HG03039 (cell line): ENCODE measurements at regions not wholly inside any gene's neighbourhood (a gene's known extent, or its start where the extent isn't known, plus 50 kb on each side); places are given as distances from the start of the nearest gene placed in this dataset.
"Not testable (repeated sequence)": the region's sequence is repeated elsewhere in the genome, so short reads cannot be mapped to it uniquely, and the experiment has no call there.

Experiments used
- ATAC-seq: cut with Tn5 transposase; IDR thresholded peaks from one replicate; pipeline ENCODE4 v1.9.1; 2021; ENCODE audit warnings: mild to moderate bottlenecking, moderate library complexity; ENCODE audit not compliant: unreplicated experiment

DNA sequence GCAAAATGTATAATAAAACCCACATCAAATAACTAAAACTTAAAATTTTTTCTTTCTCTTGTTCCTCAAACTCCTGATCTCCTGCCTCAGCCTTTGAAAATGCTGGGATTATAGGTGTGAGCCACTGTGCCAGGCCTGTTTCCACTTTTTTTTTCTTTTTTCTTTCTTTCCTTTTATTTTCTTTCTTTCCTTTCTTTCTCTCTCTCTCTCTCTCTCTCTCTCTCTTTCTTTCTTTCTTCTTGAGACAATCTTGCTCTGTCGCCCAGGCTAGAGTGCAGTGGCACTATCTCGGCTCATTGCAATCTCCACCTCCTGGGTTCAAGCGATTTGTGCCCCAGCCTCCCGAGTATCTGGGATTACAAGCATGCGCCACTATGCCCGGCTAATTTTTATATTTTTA, 164.6 kb downstream of the OR2B2 start:
- ATAC-seq = no peak

- ATAC-seq = not testable (repeated sequence)
Observed at GRCh38 chr6:27746860-27747259, 165.3 kb downstream of the OR2B2 start.

DNA sequence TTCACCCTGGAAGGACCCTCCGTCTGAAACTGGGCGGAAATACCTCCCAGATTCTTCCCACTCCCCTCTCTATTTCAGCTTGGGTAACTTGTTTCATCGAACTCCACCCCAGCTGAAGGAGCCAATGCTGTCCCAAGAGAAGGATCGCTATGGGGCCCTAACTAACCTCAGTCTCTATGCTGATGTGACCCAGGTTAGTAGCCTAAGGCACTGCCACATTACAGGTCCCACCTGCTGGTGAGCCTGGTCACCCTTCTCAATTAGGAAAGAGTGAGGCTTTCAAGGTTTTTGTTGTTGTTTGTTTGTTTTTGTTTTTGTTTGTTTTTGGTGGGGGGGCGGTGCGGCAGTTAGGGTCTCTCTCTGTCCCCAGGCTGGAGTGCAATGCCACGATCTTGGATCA, 168.4 kb downstream of the OR2B2 start:
- ATAC-seq = no peak

DNA sequence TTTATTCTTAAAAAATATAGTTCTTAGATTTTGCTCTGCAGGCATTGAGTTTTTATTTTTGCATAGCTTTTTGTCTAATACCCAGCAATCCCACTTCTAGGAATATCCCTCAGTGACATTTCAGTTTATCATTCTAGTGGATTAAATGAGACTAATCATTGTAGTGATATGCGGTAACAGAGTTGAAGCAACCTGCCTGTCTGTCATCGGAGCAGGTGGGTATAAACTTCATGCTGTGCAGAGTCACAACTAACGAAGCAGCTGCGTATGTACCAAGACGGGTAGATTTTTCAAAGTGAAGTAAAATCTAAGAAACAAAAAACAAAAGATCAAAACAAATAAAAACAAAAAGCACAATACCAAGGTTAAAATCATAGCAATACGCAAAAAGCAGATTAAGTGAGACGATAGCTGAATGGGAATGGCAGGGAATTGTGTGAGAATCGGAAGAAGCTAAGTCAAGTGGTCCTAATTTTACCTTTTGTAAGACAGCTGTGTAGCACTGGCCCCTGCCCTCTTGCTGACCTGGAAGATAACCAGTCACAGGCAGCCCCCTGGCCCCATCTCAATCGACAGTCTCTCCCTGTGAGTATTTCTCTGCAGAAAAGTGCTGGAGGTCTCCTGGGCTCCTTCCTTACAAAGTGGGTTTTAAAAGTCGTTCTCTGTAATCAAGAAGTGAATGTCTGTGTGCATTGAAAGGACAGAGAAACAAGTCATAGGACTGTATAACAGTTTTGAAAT, 169.2 kb downstream of the OR2B2 start:
- no peak for ATAC-seq

- not testable (repeated sequence) for ATAC-seq
Observed at GRCh38 chr6:27739902-27740301, 172.3 kb downstream of the OR2B2 start.

GRCh38 chr6:27736686-27737085, 175.5 kb downstream of the OR2B2 start:
- no peak for ATAC-seq

GRCh38 chr6:27728442-27728841, 183.8 kb downstream of the OR2B2 start:
- ATAC-seq = no peak

DNA sequence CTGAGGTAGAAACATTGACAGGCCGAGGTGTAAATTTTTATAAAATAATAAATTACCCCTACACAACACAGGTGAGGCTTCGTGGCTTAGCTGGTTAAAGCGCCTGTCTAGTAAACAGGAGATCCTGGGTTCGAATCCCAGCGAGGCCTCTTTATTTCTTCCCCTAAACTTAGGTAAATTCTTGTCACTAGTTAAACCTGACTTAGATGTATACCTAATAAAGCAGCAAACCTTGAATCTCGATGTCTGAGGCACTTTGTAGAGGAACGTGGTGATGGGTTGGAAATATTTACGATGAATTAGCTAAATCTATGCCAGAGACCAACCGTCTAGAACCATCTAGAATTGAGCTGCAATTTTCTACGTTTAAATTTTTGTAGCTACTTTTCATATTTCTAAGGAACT, 185.6 kb downstream of the OR2B2 start:
- ATAC-seq = no peak

- ATAC-seq = no peak
Observed at GRCh38 chr6:27720607-27721580, 191.3 kb downstream of the OR2B2 start.

- not testable (repeated sequence) for ATAC-seq
Observed at GRCh38 chr6:27719039-27719438, 193.2 kb downstream of the OR2B2 start.

DNA sequence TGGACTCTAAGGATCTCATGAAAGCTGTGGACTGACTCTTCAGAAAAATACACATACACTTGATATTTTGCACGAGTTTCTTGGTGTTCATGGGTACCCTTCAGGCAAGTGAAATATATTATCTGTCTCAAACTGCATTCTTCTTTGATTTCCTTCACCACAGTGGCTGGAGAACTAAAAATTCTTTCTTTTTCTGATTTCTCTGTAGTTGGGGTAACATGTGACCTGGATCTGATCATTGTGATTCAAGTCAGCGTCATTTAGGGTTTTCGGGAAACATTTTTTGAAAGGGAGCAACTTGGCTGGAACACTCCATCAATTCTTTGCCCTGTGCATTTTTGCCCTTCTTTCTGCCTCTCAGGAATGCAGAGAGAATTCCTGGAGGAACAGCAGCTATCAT, 205.8 kb downstream of the OR2B2 start:
- ATAC-seq = no peak

DNA sequence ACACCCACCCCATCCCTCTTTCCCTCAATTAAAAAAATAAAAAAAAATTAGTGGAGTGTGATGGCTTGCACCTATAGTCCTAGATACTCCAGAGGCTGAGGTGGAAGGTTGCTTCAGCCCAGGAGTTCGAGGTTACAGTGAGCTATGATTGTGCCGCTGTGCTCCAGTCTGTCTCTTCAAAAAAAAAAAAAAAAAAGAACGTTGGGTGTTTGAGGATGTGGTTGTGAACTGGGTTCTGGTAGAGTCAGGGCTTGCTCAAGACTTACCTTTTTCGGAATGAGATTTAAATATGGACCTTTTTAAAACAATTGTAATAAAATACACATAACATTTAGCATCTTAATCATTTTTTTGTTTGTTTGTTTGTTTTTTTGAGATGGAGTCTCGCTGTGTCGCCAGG, 211.9 kb downstream of the OR2B2 start:
- no peak for ATAC-seq

DNA sequence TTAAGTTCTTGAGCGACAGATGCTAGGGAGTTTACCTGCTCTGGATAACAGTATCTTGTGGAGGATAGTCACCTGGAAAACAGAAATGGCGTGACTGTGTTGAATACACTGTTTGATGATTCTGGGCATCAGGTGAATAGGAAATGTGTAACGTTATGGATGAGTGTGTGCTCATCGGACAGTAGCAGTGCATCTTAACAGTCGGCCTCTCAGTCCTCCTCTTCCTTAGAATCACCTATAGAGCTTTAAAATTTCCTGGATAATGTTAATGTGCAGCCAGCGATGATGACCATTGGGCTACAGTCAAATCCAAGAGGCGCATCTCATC, 217.7 kb downstream of the OR2B2 start:
- ATAC-seq = no peak

- no peak for ATAC-seq
Observed at GRCh38 chr6:27693766-27694546, 218.2 kb downstream of the OR2B2 start.

DNA sequence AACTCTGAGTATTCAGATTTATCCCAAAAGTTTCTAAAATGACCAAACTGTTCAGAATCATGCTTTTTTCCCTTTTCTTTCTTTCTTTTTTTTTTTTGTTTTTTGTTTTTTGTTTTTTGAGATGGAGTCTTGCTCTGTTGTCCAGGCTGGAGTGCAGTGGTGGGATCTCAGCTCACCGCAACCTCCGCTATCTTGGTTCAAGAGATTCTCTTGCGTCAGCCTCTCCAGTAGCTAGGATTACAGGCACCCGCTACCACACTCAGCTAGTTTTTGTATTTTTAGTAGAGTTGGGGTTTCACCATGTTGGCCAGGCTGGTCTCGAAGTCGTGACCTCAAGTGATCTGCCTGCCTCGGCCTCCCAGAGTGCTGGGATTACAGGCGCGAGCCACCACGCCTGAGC, 219.2 kb upstream of the ZNF184 start:
- ATAC-seq = not testable (repeated sequence)

DNA sequence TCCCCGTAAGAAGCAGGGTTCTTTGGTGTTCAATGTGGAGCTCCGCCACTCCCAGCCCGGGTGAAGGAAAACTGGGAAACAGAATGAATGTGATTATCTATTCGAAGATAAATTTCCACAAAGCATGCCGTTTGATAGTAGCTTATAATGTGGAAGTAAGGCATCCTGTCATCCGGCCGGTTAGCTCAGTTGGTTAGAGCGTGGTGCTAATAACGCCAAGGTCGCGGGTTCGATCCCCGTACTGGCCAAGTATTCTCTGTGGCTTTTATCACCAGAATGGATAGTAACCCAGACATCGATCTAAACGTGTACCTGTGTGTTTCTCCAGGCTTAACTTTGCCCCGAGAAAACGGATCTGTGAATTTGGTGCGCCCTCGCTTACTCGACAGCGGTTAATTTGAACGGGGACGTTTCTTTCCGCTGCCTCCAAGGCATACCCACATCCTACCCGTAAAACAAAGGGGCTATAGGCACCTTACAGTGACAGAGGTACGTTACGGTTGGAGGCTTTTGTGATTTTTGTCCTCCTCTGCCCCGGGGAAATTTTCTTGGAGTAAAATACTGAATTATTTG, 215.2 kb upstream of the ZNF184 start:
- peak; percentile 40 for ATAC-seq

- ATAC-seq = peak; percentile 67
Observed at GRCh38 chr6:27687154-27688013, 214.5 kb upstream of the ZNF184 start.

DNA sequence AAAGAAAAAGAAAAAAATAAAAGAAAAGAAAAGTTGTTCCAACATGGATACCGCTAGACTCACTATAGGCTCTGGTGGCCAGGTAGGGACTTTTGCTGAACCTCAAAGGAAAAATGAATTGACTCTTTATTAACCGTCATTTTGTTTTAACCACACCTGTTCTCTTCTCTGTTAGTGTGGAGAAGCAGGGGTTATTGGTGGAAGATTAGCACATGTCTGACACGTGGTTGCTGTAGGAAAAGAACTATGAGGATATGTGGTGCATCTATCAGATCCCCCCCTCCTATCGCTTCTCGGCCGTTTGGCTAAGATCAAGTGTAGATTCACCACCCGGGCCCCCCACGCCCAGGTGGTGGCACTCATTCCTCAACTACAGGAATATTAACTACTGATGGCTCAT, 212.4 kb upstream of the ZNF184 start:
- no peak for ATAC-seq

DNA sequence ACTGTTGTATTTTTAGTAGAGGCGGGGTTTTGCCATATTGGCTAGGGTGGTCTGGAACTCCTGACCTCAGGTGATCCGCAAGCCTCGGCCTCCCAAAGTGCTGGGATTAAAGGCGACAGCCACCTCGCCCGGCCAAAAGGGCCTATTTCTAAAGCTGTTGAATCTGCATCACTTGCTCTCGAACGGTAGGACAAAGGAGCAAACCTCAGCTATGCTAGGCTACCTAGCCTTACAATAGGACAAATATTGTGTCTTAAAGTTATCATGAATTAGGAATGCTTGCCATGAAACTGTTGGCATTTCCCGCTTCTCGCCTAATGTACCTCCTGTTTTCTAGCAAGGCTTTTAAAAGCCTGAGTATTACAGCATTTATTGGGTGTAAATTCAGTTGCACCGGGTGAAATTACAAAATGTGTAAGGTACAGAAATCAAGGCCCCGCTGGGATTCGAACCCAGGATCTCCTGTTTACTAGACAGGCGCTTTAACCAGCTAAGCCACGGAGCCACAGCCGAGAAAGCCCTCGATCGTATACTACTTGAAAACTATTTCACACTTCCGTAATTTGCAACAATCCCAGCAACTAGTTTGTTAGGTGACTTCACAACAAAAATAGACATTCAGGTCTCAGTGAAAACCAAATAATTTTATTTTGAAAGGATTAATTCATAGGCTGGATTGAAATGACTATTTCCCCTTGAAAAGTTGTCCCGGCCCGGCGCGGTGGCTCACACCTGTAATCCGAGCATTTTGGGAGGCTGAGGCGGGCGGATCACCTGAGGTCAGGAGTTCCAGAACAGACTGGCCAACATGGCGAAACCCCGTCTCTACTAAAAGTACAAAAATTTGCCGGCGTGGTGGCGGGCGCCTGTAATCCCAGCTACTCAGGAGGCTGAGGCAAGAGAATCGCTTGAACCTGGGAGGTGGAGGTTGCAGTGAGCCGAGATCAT, 211.6 kb upstream of the ZNF184 start:
- no peak for ATAC-seq
